ENCODE measurements at regions not wholly inside any gene's neighbourhood (a gene's known extent, or its start where the extent isn't known, plus 50 kb on each side); places are given as distances from the start of the nearest gene placed in this dataset.

DNA sequence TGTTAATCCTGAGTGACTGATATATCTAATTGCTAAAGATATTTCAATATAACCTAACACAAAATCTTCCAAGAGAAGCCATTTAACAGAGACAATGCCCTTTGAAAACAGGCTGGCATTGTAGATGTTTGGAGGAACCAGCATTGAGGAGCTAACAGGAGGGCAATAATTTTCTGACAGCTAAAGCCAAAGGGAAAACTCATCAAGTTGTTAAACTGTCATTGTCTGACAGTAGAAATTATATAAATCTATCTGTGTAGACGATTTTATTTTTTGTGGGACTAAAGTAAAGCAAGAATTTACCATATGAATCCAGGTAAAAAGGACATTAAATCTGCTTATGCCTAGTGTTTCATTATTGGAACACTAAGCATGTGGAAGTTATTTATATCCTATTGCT, 500.2 kb upstream of the NMUR2 start:
- H3K23me2 ChIP-seq (ENCODE audit: low read depth, low read length), result no peaks in the 10 kb centered on the region
- no peak overlapping the region for H2AFZ ChIP-seq (ENCODE audit: low read length)
- no peak overlapping the region for H3K27ac ChIP-seq (ENCODE audit: low read depth, low read length)
- no peak overlapping the region for H2BK12ac ChIP-seq (ENCODE audit: low read depth, low read length)
- no peak overlapping the region for H3K14ac ChIP-seq (ENCODE audit: insufficient read length)
- no peaks in the 10 kb centered on the region for H3K79me2 ChIP-seq (ENCODE audit: control insufficient read depth in 1 of 2, insufficient read depth in 2 of 2, low read length in 2 of 2)
- H3K4me1 ChIP-seq (replicated peaks in 1 of 4; ENCODE audit: control insufficient read depth in 3 of 4, insufficient read depth in 4 of 4, low read length in 3 of 4), result peaks cover 0 to 3% (median 0%) of the 10 kb centered on the region in 4 experiments; a peak in 1 of 7 replicates
- H4K91ac ChIP-seq (replicated peaks; ENCODE audit: insufficient read length, low read length), result no peak overlapping the region
- H3K23ac ChIP-seq (ENCODE audit: insufficient read length), result no peak overlapping the region
- no peak overlapping the region for H3K4ac ChIP-seq (replicated peaks; ENCODE audit: insufficient read length, low read depth, low read length)
- no peak overlapping the region for H2BK15ac ChIP-seq (ENCODE audit: low read length)
- no peak for FAIRE-seq
- H3K9ac ChIP-seq (replicated peaks in 1 of 4; ENCODE audit: extremely low read depth in 1 of 4, low read depth in 3 of 4, low read length in 3 of 4), result no peak overlapping the region
- ChIA-PET CTCF (ENCODE audit: partially characterized antibody) (no interaction called here), POLR2A (ENCODE audit: partially characterized antibody) (no interaction called here)
- no peaks in the 10 kb centered on the region for H3K9me3 ChIP-seq (ENCODE audit: insufficient read depth in 2 of 2, low read depth in 1 of 2, low read length in 1 of 2)
- no peak overlapping the region for H2BK120ac ChIP-seq (replicated peaks; ENCODE audit: low read depth, low read length)
- no peak overlapping the region for H3K4me2 ChIP-seq (ENCODE audit: insufficient read depth in 1 of 2, low read depth in 2 of 2, low read length in 2 of 2)
- no peaks in the 10 kb centered on the region for H3K79me1 ChIP-seq (ENCODE audit: low read depth, low read length)
- H4K20me1 ChIP-seq (replicated peaks in 1 of 2; ENCODE audit: control insufficient read depth in 1 of 2, insufficient read depth in 2 of 2, low read length in 2 of 2), result no peaks in the 10 kb centered on the region
- H4K8ac ChIP-seq (ENCODE audit: extremely low read depth, insufficient read depth, low read length), result no peak overlapping the region
- WGBS, 2 experiments (ENCODE audit: extremely low coverage in 1 of 2, insufficient coverage in 1 of 2, insufficient read length in 1 of 2, insufficient replicate concordance in 2 of 2, low coverage in 1 of 2, low lambda C conversion rate in 2 of 2, missing lambda C conversion rate in 1 of 2), result 86% methylated on average over 1 of the region's 1 CpG; no CpG with 5 or more reads in 1 of the 2 experiments
- TF ChIP-seq KDM5A (IDR thresholded peaks at IDR 0.05; ENCODE audit: low read length) (no peak), HDAC2 (IDR thresholded peaks at IDR 0.05; ENCODE audit: borderline replicate concordance in 1 of 2, low read depth in 2 of 2, low read length in 2 of 2) (no peak), POLR2AphosphoS5 (IDR thresholded peaks at IDR 0.05; ENCODE audit: low read depth, low read length) (no peak), CBX8 (IDR thresholded peaks at IDR 0.05; ENCODE audit: borderline replicate concordance, low read depth, low read length) (no peak), RXRA (IDR thresholded peaks at IDR 0.05; ENCODE audit: insufficient read depth, low read depth, low read length) (no peak), HDAC6 (IDR thresholded peaks at IDR 0.05; ENCODE audit: low read depth, low read length) (no peak)
- H2AK5ac ChIP-seq (ENCODE audit: low read depth, low read length), result no peak overlapping the region
- H3K27me3 ChIP-seq (replicated peaks in 1 of 4; ENCODE audit: control insufficient read depth in 3 of 4, extremely low read depth in 1 of 4, insufficient read depth in 3 of 4, low read length in 3 of 4), result no peaks in the 10 kb centered on the region
- H4K5ac ChIP-seq (ENCODE audit: insufficient read length, low read depth, low read length), result no peak overlapping the region
- H3K36me3 ChIP-seq (ENCODE audit: control insufficient read depth in 2 of 4, insufficient read depth in 4 of 4, low read length in 3 of 4), result no peaks in the 10 kb centered on the region
- no peak overlapping the region for H3K4me3 ChIP-seq (ENCODE audit: extremely low read depth in 1 of 4, insufficient read depth in 2 of 4, low read depth in 3 of 4, low read length in 4 of 4)
- DNase-seq (ENCODE audit: low read depth in 1 of 2, low spot score in 2 of 2), result no peak
- H2BK5ac ChIP-seq (ENCODE audit: low read depth, low read length), result no peak overlapping the region
- H3K56ac ChIP-seq (replicated peaks; ENCODE audit: insufficient read length, low read depth, low read length), result no peak overlapping the region
- no peak overlapping the region for H2BK20ac ChIP-seq (ENCODE audit: low read length)
- no peak overlapping the region for H3K18ac ChIP-seq (ENCODE audit: extremely low read depth, low read length)
